ENCODE measurements at regions not wholly inside any gene's neighbourhood (a gene's known extent, or its start where the extent isn't known, plus 50 kb on each side); places are given as distances from the start of the nearest gene placed in this dataset.

DNA sequence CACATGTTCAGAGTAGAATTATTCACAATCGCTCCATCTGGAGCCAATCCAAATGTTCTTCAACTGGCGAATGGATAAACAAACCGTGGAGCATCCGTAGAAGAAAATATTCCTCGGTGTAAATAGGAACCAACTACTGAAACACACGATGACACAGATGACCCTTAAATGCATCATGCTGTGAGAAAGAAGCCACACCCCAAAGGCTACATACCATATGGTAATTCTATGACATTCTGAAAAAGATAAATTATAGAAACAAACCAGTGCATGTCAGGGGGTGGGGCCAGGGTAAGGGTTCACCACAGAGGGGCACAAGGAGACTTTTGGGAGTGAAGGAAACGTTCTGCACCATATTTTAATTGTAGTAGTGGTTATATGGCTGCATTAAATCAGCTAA is 312.2 kb upstream of the SMIM21 start:
- H3K4me1 Mint-ChIP-seq: no peaks in the 10 kb centered on the region
- no peaks in the 10 kb centered on the region for H3K36me3 Mint-ChIP-seq
- H3K27me3 ChIP-seq (ENCODE audit: control insufficient read depth in 2 of 2, insufficient read depth in 2 of 2, low read length in 2 of 2): peaks cover 0 to 2% of the 10 kb centered on the region in 2 donors
- no peak overlapping the region for H3K27ac Mint-ChIP-seq
- TF ChIP-seq, protein P1, sequence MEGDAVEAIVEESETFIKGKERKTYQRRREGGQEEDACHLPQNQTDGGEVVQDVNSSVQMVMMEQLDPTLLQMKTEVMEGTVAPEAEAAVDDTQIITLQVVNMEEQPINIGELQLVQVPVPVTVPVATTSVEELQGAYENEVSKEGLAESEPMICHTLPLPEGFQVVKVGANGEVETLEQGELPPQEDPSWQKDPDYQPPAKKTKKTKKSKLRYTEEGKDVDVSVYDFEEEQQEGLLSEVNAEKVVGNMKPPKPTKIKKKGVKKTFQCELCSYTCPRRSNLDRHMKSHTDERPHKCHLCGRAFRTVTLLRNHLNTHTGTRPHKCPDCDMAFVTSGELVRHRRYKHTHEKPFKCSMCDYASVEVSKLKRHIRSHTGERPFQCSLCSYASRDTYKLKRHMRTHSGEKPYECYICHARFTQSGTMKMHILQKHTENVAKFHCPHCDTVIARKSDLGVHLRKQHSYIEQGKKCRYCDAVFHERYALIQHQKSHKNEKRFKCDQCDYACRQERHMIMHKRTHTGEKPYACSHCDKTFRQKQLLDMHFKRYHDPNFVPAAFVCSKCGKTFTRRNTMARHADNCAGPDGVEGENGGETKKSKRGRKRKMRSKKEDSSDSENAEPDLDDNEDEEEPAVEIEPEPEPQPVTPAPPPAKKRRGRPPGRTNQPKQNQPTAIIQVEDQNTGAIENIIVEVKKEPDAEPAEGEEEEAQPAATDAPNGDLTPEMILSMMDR (IDR thresholded peaks at IDR 0.05): no peak
- DNase-seq: no peak
- no peaks in the 10 kb centered on the region for H4K20me1 ChIP-seq (ENCODE audit: insufficient read depth, low read length)
- H2AFZ ChIP-seq (ENCODE audit: insufficient read depth, low read depth, low read length, poor library complexity, severe bottlenecking): no peak overlapping the region
- no peak overlapping the region for H3K27ac ChIP-seq (ENCODE audit: low read depth in 1 of 2, low read length in 2 of 2)
- H3K27me3 Mint-ChIP-seq (ENCODE audit: low read depth in 3 of 3): peaks cover 0 to 4% (median 1%) of the 10 kb centered on the region in 3 donors
- H3K9me3 ChIP-seq (replicated peaks in 1 of 2; ENCODE audit: control insufficient read depth in 1 of 2, insufficient read depth in 1 of 2, low read length in 2 of 2): peaks cover 0 to 7% of the 10 kb centered on the region in 2 donors
- no peaks in the 10 kb centered on the region for H3K79me2 ChIP-seq (ENCODE audit: insufficient read depth, low read length)
- intact Hi-C loops (cut with micrococcal nuclease): no loop called here
- H3K9me3 Mint-ChIP-seq: peaks cover 0 to 6% (median 2%) of the 10 kb centered on the region in 7 donors
- no peak overlapping the region for H3K4me3 ChIP-seq (replicated peaks in 1 of 3; ENCODE audit: low read depth in 2 of 3, low read length in 3 of 3)
- no peaks in the 10 kb centered on the region for H3K36me3 ChIP-seq (replicated peaks in 1 of 2; ENCODE audit: control insufficient read depth in 1 of 2, insufficient read depth in 2 of 2, low read length in 2 of 2)
- no CpG with 5 or more reads among the region's 7 CpGs for WGBS (ENCODE audit: insufficient coverage)
- no peak overlapping the region for H3K4me2 ChIP-seq (replicated peaks; ENCODE audit: extremely low read depth, low read length, poor library complexity, severe bottlenecking)
- no peak overlapping the region for H3K9ac ChIP-seq (ENCODE audit: insufficient read depth, low read length, poor library complexity, severe bottlenecking)
- H3K4me3 Mint-ChIP-seq: no peak overlapping the region
- no peaks in the 10 kb centered on the region for H3K4me1 ChIP-seq (ENCODE audit: control insufficient read depth in 1 of 2, insufficient read depth in 2 of 2, low read length in 2 of 2)

DNA sequence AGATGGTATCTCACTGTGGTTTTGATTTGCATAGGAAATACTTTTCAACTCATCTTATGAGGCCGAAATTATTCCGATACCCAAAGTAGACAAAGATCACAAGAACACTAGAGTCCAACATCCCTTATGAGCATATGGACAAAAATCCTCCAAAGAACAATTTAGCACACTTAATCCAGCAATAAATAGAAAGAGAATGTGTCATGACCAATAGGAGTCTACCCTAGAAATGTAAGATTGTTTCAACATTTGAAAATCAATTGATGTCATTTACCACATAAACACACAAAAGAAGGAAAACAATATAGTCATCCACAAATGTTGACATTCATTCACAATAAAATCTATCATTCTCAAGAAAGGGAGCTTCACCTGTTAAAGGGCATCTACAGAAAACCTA is 307.8 kb upstream of the SMIM21 start:
- no peak overlapping the region for H3K27ac ChIP-seq (ENCODE audit: low read depth in 1 of 2, low read length in 2 of 2)
- Mint-ChIP-seq H3K27me3 (ENCODE audit: low read depth in 3 of 3) (peaks cover 0 to 4% (median 2%) of the 10 kb centered on the region in 3 donors), H3K36me3 (no peaks in the 10 kb centered on the region), H3K9me3 (peaks cover 0 to 6% (median 2%) of the 10 kb centered on the region in 7 donors), H3K4me1 (no peaks in the 10 kb centered on the region), H3K4me3 (no peak overlapping the region), H3K27ac (no peak overlapping the region)
- no peak for DNase-seq
- H4K20me1 ChIP-seq (ENCODE audit: insufficient read depth, low read length): no peaks in the 10 kb centered on the region
- no peaks in the 10 kb centered on the region for H3K27me3 ChIP-seq (ENCODE audit: control insufficient read depth in 2 of 2, insufficient read depth in 2 of 2, low read length in 2 of 2)
- H3K4me1 ChIP-seq (ENCODE audit: control insufficient read depth in 1 of 2, insufficient read depth in 2 of 2, low read length in 2 of 2): no peaks in the 10 kb centered on the region
- no CpG with 5 or more reads among the region's 2 CpGs for WGBS (ENCODE audit: insufficient coverage)
- H3K9ac ChIP-seq (ENCODE audit: insufficient read depth, low read length, poor library complexity, severe bottlenecking): no peak overlapping the region
- H3K9me3 ChIP-seq (replicated peaks in 1 of 2; ENCODE audit: control insufficient read depth in 1 of 2, insufficient read depth in 1 of 2, low read length in 2 of 2): peaks cover 0 to 7% of the 10 kb centered on the region in 2 donors
- intact Hi-C loops (cut with micrococcal nuclease): no loop called here
- H3K4me2 ChIP-seq (replicated peaks; ENCODE audit: extremely low read depth, low read length, poor library complexity, severe bottlenecking): no peak overlapping the region
- H3K36me3 ChIP-seq (replicated peaks in 1 of 2; ENCODE audit: control insufficient read depth in 1 of 2, insufficient read depth in 2 of 2, low read length in 2 of 2): no peaks in the 10 kb centered on the region
- TF ChIP-seq, protein P1 (IDR thresholded peaks at IDR 0.05): no peak
- H3K79me2 ChIP-seq (ENCODE audit: insufficient read depth, low read length): no peaks in the 10 kb centered on the region
- H3K4me3 ChIP-seq (replicated peaks in 1 of 3; ENCODE audit: low read depth in 2 of 3, low read length in 3 of 3): no peak overlapping the region
- no peak overlapping the region for H2AFZ ChIP-seq (ENCODE audit: insufficient read depth, low read depth, low read length, poor library complexity, severe bottlenecking)
